IMR-90 (cell line): ENCODE measurements at regions not wholly inside any gene's neighbourhood (a gene's known extent, or its start where the extent isn't known, plus 50 kb on each side); places are given as distances from the start of the nearest gene placed in this dataset.

Experiments used
- ATAC-seq: fragments of 200-7000 bp; cut with Tn5 transposase; 2 replicates; pipeline ENCODE4 v1.9.1; 2020; ENCODE audit warnings: low read depth, mild to moderate bottlenecking, moderate library complexity
- BruUV-seq: library from RNA; stranded (reverse); fragments of 400-500 nt; replicated peaks from 2 replicates; lab custom pipeline; 2021; lab: Mats Ljungman, UMichigan
- CTCF ChIA-PET: fragments of 300-600 bp; formaldehyde crosslinking; extraction: SDS; loops from one replicate; lab custom pipeline; 2021; ENCODE audit warnings: antibody characterized with exemption; lab: Yijun Ruan, JAX
- POLR2A ChIA-PET: fragments of 300-600 bp; sonication (Branson Sonifier 250); formaldehyde crosslinking; loops from one replicate; lab custom pipeline; 2022; ENCODE audit warnings: antibody characterized with exemption; ENCODE audit not compliant: unreplicated experiment; lab: Charles Lee
- DNase-seq: peaks from one replicate; pipeline ENCODE4 v3.0.0; 2013
- H2AFZ ChIP-seq: replicated peaks from 2 replicates; pipeline ENCODE3; 2013; ENCODE audit warnings: low read length, mild to moderate bottlenecking; ENCODE audit not compliant: poor library complexity
- H2AK5ac ChIP-seq: 2 replicates; pipeline ENCODE4 v1.6.1; 2013; ENCODE audit warnings: low read depth, low read length, inconsistent platforms
- H2AK9ac ChIP-seq: replicated peaks from 2 replicates; pipeline ENCODE3; 2013; ENCODE audit warnings: mild to moderate bottlenecking, low read depth, low read length, moderate library complexity; ENCODE audit not compliant: poor library complexity
- H2BK120ac ChIP-seq: 2 replicates; pipeline ENCODE4 v1.6.1; 2013; ENCODE audit warnings: low read depth, low read length, inconsistent platforms
- H2BK15ac ChIP-seq: 3 replicates; pipeline ENCODE4 v1.6.1; 2013; ENCODE audit warnings: low read depth, low read length, inconsistent platforms
- H2BK20ac ChIP-seq: 2 replicates; pipeline ENCODE4 v1.6.1; 2013; ENCODE audit warnings: low read depth, mild to moderate bottlenecking, inconsistent platforms, low read length, moderate library complexity
- H2BK5ac ChIP-seq: 2 replicates; pipeline ENCODE4 v1.6.1; 2013; ENCODE audit warnings: mild to moderate bottlenecking, low read depth, low read length, inconsistent platforms; ENCODE audit not compliant: poor library complexity, severe bottlenecking
- H3K14ac ChIP-seq: replicated peaks from 2 replicates; pipeline ENCODE4 v1.6.1; 2013; ENCODE audit warnings: low read depth, low read length, inconsistent platforms
- H3K18ac ChIP-seq: 2 replicates; pipeline ENCODE4 v1.6.1; 2013; ENCODE audit warnings: low read depth, low read length, control low read depth
- H3K23ac ChIP-seq: 2 replicates; pipeline ENCODE4 v1.6.1; 2013; ENCODE audit warnings: low read depth, low read length, inconsistent platforms
- H3K27ac ChIP-seq: 2 replicates; pipeline ENCODE4 v1.5.1; 2013; ENCODE audit warnings: mild to moderate bottlenecking, control low read depth, low read length; ENCODE audit not compliant: insufficient read depth
- H3K27me3 ChIP-seq: 2 replicates; pipeline ENCODE4 v1.6.1; 2013; ENCODE audit warnings: low read length; ENCODE audit not compliant: control insufficient read depth, insufficient read depth
- H3K36me3 ChIP-seq: 2 replicates; pipeline ENCODE4 v1.6.1; 2013; ENCODE audit warnings: low read length, mixed read lengths; ENCODE audit not compliant: control insufficient read depth, insufficient read depth
- H3K4ac ChIP-seq: 2 replicates; pipeline ENCODE4 v1.6.1; 2013; ENCODE audit warnings: low read depth, low read length, inconsistent platforms
- H3K4me1 ChIP-seq: 2 replicates; pipeline ENCODE4 v1.6.1; 2013; ENCODE audit warnings: low read length, mixed read lengths; ENCODE audit not compliant: control insufficient read depth, insufficient read depth
- H3K4me2 ChIP-seq: 2 replicates; pipeline ENCODE4 v1.6.1; 2013; ENCODE audit warnings: low read depth, mild to moderate bottlenecking, control low read depth, low read length, moderate library complexity
- H3K4me3 ChIP-seq: 2 replicates; pipeline ENCODE4 v1.5.1; 2013; ENCODE audit warnings: low read depth, mild to moderate bottlenecking, control low read depth, low read length, moderate library complexity; ENCODE audit not compliant: insufficient read depth
- H3K56ac ChIP-seq: 2 replicates; pipeline ENCODE4 v1.6.1; 2013; ENCODE audit warnings: low read length, inconsistent platforms; ENCODE audit not compliant: insufficient read depth; ENCODE audit errors: extremely low read depth
- H3K79me1 ChIP-seq, 2 experiments: 2 replicates each; pipeline ENCODE4 v1.6.1; 2013; ENCODE audit warnings: low read length in 2 of 2, inconsistent platforms in 1 of 2, low read depth in 1 of 2
- H3K9ac ChIP-seq: 2 replicates; pipeline ENCODE4 v1.6.1; 2013; ENCODE audit warnings: low read depth, low read length, control low read depth
- H3K9me1 ChIP-seq: 2 replicates; pipeline ENCODE4 v1.6.1; 2013; ENCODE audit warnings: low read length, inconsistent platforms; ENCODE audit not compliant: insufficient read depth
- H3K9me3 ChIP-seq: 2 replicates; pipeline ENCODE4 v1.6.1; 2013; ENCODE audit warnings: low read length; ENCODE audit not compliant: control insufficient read depth, insufficient read depth
- H4K20me1 ChIP-seq: 2 replicates; pipeline ENCODE4 v1.6.1; 2013; ENCODE audit warnings: low read length, inconsistent platforms; ENCODE audit not compliant: insufficient read depth
- H4K5ac ChIP-seq: 2 replicates; pipeline ENCODE4 v1.6.1; 2013; ENCODE audit warnings: mild to moderate bottlenecking, low read depth, low read length, control low read depth
- H4K8ac ChIP-seq, 2 experiments: 2 replicates each; pipeline ENCODE4 v1.6.1; 2013; ENCODE audit warnings: low read depth in 2 of 2, low read length in 2 of 2, control low read depth in 1 of 2, inconsistent platforms in 1 of 2
- H4K91ac ChIP-seq: 2 replicates; pipeline ENCODE4 v1.6.1; 2013; ENCODE audit warnings: low read depth, low read length, inconsistent platforms; ENCODE audit not compliant: insufficient read depth
- CEBPB ChIP-seq: IDR thresholded peaks from 2 replicates; pipeline ENCODE4 v1.6.1; 2012; ENCODE audit warnings: low read depth, low read length, improper control_type of control experiment
- CHD1 ChIP-seq: IDR thresholded peaks from 2 replicates; pipeline ENCODE4 v1.6.1; 2012; ENCODE audit warnings: low read depth, low read length, improper control_type of control experiment
- FOS ChIP-seq: fragments of 150-350 bp; IDR thresholded peaks from 2 replicates; pipeline ENCODE4 v1.6.1; 2016; ENCODE audit warnings: low read depth, low read length
- MXI1 ChIP-seq: IDR thresholded peaks from 2 replicates; pipeline ENCODE4 v1.6.1; 2012; ENCODE audit warnings: low read depth, mild to moderate bottlenecking, low read length, moderate library complexity, borderline replicate concordance
- NFE2L2 ChIP-seq: fragments of 150-350 bp; IDR thresholded peaks from 2 replicates; pipeline ENCODE4 v1.6.1; 2016; ENCODE audit warnings: low read depth, mild to moderate bottlenecking, low read length
- POLR2A ChIP-seq: IDR thresholded peaks from 2 replicates; pipeline ENCODE4 v1.6.1; 2012; ENCODE audit warnings: mild to moderate bottlenecking, low read depth, low read length
- RFX5 ChIP-seq: IDR thresholded peaks from 2 replicates; pipeline ENCODE4 v1.8.0; 2012; ENCODE audit warnings: low read depth, mild to moderate bottlenecking, low read length, moderate library complexity
- SMC3 ChIP-seq: fragments of 150-350 bp; IDR thresholded peaks from 2 replicates; pipeline ENCODE4 v1.6.1; 2016; ENCODE audit warnings: low read depth, mild to moderate bottlenecking, antibody characterized with exemption, low read length, moderate library complexity
- WGBS, 2 experiments: methylation state at CpG; one replicate each; pipeline versions ENCODE4 v1.1.5 to v1.1.7; 2013; ENCODE audit warnings: missing lambda C conversion rate in 2 of 2; ENCODE audit not compliant: insufficient read length in 1 of 2; ENCODE audit errors: extremely low coverage in 2 of 2; 5-methylcytosine and 5-hydroxymethylcytosine counted together
- dilution Hi-C: fragments of 300-500 bp; cut with HindIII; formaldehyde crosslinking; loops from one replicate; pipeline ENCODE4 v1.14.3; 2018; ENCODE audit warnings: low sequenced_read_pairs; ENCODE audit not compliant: unreplicated experiment
- in situ Hi-C: fragments of 300-500 bp; cut with MboI; formaldehyde crosslinking; loops from 3 replicates; pipeline ENCODE4 v1.14.3; 2019; ENCODE audit warnings: low sequenced_read_pairs, inconsistent platforms, mixed read lengths
- intact Hi-C: fragments of 100-400 bp; cut with micrococcal nuclease; formaldehyde crosslinking; loops from 2 replicates; pipeline ENCODE4 v1.10.0; 2022
- TF ChIP-seq, protein P1 (sequence below): fragments of 150-350 bp; IDR thresholded peaks from 2 replicates; pipeline ENCODE4 v1.6.1; 2017; ENCODE audit warnings: mild to moderate bottlenecking, antibody characterized with exemption, low read length, low read depth
- TF ChIP-seq, protein P2 (sequence below): fragments of 150-350 bp; IDR thresholded peaks from 2 replicates; pipeline ENCODE4 v1.6.1; 2016; ENCODE audit warnings: low read depth, mild to moderate bottlenecking, low read length, moderate library complexity, borderline replicate concordance

DNA sequence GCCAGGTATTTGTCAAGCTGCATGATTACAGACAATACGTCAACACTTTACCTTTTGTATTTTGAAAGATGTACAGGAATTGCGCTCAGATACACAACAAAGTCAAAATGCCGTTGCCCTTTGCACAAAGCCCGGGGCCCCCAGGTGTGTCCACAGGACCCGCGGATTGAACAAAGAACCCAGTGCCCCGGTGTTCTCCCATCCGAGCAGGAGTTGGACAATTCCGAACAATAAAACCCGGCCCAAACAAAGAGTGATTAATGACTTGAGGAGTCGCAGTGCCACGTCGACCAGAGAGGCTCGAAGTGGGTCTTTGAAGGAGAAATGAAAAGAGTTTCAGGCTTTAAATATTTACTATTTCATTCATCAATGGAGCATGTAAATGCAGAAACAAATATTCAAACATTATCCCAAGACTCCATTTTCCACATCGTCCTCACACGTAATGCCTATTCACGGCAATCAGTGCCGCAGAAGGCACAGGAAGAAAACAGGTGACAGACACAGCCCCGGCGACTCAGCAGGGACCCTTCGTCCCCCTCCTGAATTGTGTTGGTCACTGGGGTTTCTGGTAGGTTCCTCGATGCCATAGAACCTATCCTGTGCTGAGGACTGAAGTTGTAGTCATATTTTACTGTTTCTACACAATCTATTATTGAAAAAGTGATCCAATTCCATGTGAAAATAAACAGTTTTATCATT lies 70.9 kb upstream of the MGMT start:
- Histone ChIP-seq H3K27me3 (peaks cover 1% of the 10 kb centered on the region; the same call in 1 of the 2 replicates), H2AK9ac (no peak overlapping the region), H2AFZ (no peak overlapping the region), H3K9me3 (no peaks in the 10 kb centered on the region), H2BK20ac (no peak overlapping the region), H2BK5ac (no peak overlapping the region), H3K4me2 (no peak overlapping the region), H3K36me3 (no peaks in the 10 kb centered on the region), H2BK120ac (no peak overlapping the region), H3K14ac (no peak overlapping the region), H3K23ac (no peak overlapping the region), H2AK5ac (no peak overlapping the region), H3K27ac (no peak overlapping the region), H4K91ac (no peak overlapping the region), H4K20me1 (no peaks in the 10 kb centered on the region), H3K4me3 (no peak overlapping the region), H3K4me1 (no peaks in the 10 kb centered on the region), H3K18ac (no peak overlapping the region), H3K9ac (no peak overlapping the region), H2BK15ac (no peak overlapping the region), H4K5ac (no peak overlapping the region), H3K4ac (no peak overlapping the region), H3K56ac (no peak overlapping the region), H3K79me1 (no peaks in the 10 kb centered on the region), H4K8ac (no peak overlapping the region), H3K9me1 (no peaks in the 10 kb centered on the region)
- 40% methylated on average over 2 of the region's 22 CpGs; no CpG with 5 or more reads in 1 of the 2 experiments for WGBS, 2 experiments
- no peak for ATAC-seq
- CTCF ChIA-PET, result no interaction called here
- in situ Hi-C loops (no loop called here), dilution Hi-C loops (no loop called here), intact Hi-C loops (no loop called here)
- BruUV-seq, result no TSS peak
- TF ChIP-seq SMC3, result no peak
- TF ChIP-seq MXI1, result no peak
- TF ChIP-seq CEBPB, result no peak
- TF ChIP-seq, protein P1, sequence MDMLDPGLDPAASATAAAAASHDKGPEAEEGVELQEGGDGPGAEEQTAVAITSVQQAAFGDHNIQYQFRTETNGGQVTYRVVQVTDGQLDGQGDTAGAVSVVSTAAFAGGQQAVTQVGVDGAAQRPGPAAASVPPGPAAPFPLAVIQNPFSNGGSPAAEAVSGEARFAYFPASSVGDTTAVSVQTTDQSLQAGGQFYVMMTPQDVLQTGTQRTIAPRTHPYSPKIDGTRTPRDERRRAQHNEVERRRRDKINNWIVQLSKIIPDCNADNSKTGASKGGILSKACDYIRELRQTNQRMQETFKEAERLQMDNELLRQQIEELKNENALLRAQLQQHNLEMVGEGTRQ, result no peak
- TF ChIP-seq RFX5, result no peak
- no peak for TF ChIP-seq FOS
- no peak for TF ChIP-seq POLR2A
- no peak for TF ChIP-seq NFE2L2
- no peak for TF ChIP-seq CHD1
- TF ChIP-seq, protein P2, sequence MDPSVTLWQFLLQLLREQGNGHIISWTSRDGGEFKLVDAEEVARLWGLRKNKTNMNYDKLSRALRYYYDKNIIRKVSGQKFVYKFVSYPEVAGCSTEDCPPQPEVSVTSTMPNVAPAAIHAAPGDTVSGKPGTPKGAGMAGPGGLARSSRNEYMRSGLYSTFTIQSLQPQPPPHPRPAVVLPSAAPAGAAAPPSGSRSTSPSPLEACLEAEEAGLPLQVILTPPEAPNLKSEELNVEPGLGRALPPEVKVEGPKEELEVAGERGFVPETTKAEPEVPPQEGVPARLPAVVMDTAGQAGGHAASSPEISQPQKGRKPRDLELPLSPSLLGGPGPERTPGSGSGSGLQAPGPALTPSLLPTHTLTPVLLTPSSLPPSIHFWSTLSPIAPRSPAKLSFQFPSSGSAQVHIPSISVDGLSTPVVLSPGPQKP, result no peak
- DNase-seq, result no peak
- POLR2A ChIA-PET, result no interaction called here
